ENCODE measurements at regions not wholly inside any gene's neighbourhood (a gene's known extent, or its start where the extent isn't known, plus 50 kb on each side); places are given as distances from the start of the nearest gene placed in this dataset.

DNA sequence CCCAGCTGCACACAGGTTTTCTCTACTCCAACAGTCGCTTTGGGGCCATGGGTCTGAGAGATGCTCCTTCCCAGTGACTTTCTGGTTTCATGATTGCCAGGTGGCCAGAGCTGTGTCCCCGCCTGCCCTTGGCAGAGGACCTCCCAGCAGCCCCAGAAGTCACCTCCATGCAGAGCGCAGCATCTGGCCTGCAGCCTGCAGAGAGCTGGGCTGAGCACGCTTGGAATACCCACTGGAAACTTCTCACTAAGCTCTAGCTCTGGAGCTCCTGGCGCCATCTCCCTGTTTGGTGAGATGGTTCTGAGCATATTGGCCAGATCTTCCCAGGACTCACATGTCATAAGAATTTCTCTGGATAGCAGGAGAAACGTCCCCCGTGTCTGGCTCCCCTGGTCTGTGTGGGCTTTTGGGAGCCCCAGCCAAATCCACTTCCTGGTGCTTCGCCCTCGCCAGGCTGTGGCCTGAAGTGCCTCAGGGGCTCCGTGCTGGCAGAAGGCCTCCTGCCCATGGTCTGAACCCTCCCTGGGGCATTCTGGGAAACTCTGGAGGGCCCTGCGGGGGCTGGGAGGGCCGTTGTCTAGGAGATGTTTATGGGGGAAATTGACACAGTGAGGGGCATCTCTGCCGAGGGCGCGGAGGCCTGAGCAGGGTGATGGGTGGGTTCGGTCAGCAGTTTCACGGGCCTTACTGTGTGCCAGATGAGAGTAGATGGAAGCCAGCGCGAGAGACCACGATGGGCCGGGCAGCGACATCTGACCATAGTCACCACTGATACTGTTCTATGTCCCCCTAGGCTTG is 73.2 kb upstream of the CIBAR2 start:
- TF ChIP-seq, protein P1, sequence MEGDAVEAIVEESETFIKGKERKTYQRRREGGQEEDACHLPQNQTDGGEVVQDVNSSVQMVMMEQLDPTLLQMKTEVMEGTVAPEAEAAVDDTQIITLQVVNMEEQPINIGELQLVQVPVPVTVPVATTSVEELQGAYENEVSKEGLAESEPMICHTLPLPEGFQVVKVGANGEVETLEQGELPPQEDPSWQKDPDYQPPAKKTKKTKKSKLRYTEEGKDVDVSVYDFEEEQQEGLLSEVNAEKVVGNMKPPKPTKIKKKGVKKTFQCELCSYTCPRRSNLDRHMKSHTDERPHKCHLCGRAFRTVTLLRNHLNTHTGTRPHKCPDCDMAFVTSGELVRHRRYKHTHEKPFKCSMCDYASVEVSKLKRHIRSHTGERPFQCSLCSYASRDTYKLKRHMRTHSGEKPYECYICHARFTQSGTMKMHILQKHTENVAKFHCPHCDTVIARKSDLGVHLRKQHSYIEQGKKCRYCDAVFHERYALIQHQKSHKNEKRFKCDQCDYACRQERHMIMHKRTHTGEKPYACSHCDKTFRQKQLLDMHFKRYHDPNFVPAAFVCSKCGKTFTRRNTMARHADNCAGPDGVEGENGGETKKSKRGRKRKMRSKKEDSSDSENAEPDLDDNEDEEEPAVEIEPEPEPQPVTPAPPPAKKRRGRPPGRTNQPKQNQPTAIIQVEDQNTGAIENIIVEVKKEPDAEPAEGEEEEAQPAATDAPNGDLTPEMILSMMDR (IDR thresholded peaks at IDR 0.05): no peak
- TF ChIP-seq POLR2A (IDR thresholded peaks at IDR 0.05): no peak
